Activated CD8-positive, alpha-beta T cell treated with anti-CD3 and anti-CD28 coated beads, Interleukin-2, amount 10 ng/mL, durations not matched to agents 7 days and 5 days (primary cell): ENCODE measurements at regions not wholly inside any gene's neighbourhood (a gene's known extent, or its start where the extent isn't known, plus 50 kb on each side); places are given as distances from the start of the nearest gene placed in this dataset.

Experiments
- ATAC-seq: fragments of 150-1000 bp; cut with Tn5 transposase; one replicate; pipeline ENCODE4 v1.10.0; 2021; ENCODE audit warnings: moderate library complexity
- CTCF ChIA-PET: fragments of 350-600 bp; sonication (Branson Sonifier 250); formaldehyde crosslinking; loops from one replicate; lab custom pipeline; 2021; ENCODE audit warnings: antibody characterized with exemption; lab: Charles Lee
- POLR2A ChIA-PET: fragments of 350-600 bp; sonication (Branson Sonifier 250); formaldehyde crosslinking; loops from one replicate; lab custom pipeline; 2021; ENCODE audit warnings: antibody characterized with exemption; lab: Charles Lee
- DNase-seq: peaks from one replicate; pipeline ENCODE4 v3.0.0-alpha.2; 2020
- H3K27ac Mint-ChIP-seq: one replicate; pipeline ENCODE4 v1.8.0; 2021; ENCODE audit warnings: mild to moderate bottlenecking, mixed read lengths
- H3K27me3 Mint-ChIP-seq: one replicate; pipeline ENCODE4 v1.8.0; 2021; ENCODE audit warnings: low read depth, mixed read lengths
- H3K36me3 Mint-ChIP-seq: one replicate; pipeline ENCODE4 v1.8.0; 2021; ENCODE audit warnings: low read depth, mixed read lengths
- H3K4me1 Mint-ChIP-seq: one replicate; pipeline ENCODE4 v1.8.0; 2021; ENCODE audit warnings: low read depth, mixed read lengths
- H3K4me3 Mint-ChIP-seq: one replicate; pipeline ENCODE4 v1.8.0; 2021; ENCODE audit warnings: mild to moderate bottlenecking, mixed read lengths
- H3K9me3 Mint-ChIP-seq: one replicate; pipeline ENCODE4 v1.8.0; 2022; ENCODE audit warnings: mixed read lengths; ENCODE audit not compliant: insufficient read depth

DNA sequence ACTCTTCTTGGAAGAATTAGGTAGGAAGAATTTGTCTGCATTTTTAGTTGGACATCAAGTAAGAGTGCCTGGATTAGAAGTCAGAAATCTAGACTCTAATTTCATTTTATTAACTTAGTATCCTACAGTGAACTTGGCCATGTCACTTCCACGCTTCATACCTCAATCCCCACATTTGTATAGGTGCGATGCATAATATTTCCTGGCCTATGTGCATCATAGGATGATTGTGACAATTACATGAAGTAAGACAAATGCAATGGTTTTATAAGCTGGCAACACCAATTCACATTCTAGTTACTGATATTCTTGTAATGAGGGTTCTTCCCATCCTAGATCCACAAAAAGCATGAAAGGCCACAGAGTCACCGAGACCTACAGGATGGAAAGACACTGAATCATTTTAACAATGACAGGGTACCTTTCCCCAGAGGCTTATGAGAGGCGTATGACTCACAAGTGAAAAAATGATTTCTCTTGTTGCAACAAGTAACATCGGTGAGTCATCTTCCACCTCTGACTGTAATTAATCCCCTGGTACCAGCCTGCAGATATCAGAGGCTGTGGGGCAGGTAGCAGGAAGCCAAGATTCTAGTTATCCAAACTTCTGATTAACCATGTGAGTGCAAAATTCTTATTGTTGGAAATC, 56.0 kb upstream of the OR5AK2 start:
- ATAC-seq (no peak), DNase-seq (no peak)
- Mint-ChIP-seq H3K36me3 (no peaks in the 10 kb centered on the region), H3K27me3 (no peaks in the 10 kb centered on the region), H3K9me3 (no peaks in the 10 kb centered on the region), H3K4me1 (no peaks in the 10 kb centered on the region), H3K4me3 (no peak overlapping the region), H3K27ac (no peak overlapping the region)
- ChIA-PET POLR2A (no interaction called here), CTCF (no interaction called here)

DNA sequence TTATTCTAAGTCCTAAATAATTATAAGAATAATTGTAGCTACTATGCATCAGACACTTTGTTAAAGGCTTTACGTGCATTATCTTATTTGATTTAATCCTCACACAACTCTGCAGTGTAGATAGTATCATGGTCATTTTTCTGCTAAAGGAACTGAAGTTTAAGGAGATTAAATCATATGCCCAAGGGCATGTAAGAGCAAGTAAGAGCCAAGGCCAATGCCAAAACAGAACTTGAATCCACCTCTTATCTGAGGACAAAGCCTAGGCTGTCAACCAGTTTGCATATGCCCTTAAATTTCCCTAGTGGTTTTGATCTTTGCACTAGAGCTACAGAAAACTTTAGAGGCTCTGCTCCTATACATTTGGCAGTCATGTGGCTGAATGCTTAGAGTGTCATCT, 65.6 kb upstream of the OR5AK2 start:
- ChIA-PET POLR2A (no interaction called here), CTCF (no interaction called here)
- no peaks in the 10 kb centered on the region for H3K27me3 Mint-ChIP-seq
- no peak overlapping the region for H3K4me3 Mint-ChIP-seq
- H3K4me1 Mint-ChIP-seq = no peaks in the 10 kb centered on the region
- no peak overlapping the region for H3K27ac Mint-ChIP-seq
- no peak for ATAC-seq
- DNase-seq = no peak
- no peaks in the 10 kb centered on the region for H3K9me3 Mint-ChIP-seq
- no peaks in the 10 kb centered on the region for H3K36me3 Mint-ChIP-seq

DNA sequence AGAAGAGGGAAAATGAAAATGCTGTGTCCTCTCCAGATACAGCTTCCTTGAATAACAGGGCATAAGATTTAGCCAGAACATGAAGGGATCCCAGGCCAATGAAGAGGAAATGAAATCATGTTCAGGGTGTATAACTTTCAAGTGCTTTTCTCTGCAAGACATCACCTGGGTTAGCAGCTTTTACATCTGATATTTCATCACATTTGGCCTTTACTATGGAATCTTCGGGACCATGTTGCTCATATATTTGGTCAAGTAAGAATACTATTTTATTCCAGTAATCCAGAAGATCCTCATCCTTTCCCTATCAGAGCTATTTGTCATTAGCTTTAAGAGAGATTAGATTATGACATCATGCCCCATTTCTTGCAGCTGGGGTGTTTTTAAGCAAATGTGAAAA, 66.3 kb upstream of the OR5AK2 start:
- no peak overlapping the region for H3K27ac Mint-ChIP-seq

DNA sequence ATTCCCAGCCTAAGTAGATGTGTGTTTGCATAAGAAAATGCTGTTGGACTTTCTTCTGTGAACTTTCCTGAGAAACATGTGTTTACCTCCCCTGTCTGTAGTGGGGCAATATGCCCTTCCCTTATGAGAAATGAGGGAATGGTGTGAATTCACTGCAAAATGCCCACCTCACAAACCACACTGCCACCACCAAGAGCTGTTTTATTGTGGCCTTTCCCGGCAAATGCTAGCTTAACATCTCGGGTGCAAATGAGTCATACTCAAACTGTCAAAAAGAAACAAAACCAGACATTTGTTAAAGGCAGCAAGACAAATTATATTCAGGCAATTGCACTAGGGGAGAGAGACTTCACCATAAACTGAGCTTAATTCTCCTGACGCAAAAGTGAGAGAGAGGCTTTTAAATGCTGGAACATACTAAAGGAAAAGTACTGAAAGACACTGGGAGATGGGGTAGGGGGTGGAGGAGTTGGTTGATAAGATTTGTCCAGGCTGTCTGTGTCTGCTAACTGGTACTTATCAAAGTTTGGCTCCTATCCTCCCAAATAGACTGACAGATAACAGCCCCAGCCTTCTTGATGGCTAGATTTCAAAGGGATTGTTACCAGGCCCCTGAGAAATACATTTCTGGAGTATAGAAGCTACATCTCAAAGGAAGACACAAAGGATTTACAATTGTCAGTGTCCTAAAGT, 70.9 kb upstream of the OR5AK2 start:
- CTCF ChIA-PET = no interaction called here
- ATAC-seq = no peak
- H3K4me3 Mint-ChIP-seq = no peak overlapping the region

More for the DNA sequence above, 66.3 kb upstream of the OR5AK2 start:
- Mint-ChIP-seq H3K27me3 (no peaks in the 10 kb centered on the region), H3K4me3 (no peak overlapping the region), H3K36me3 (no peaks in the 10 kb centered on the region), H3K4me1 (no peaks in the 10 kb centered on the region), H3K9me3 (no peaks in the 10 kb centered on the region)
- DNase-seq (no peak), ATAC-seq (no peak)
- CTCF ChIA-PET = no interaction called here
- POLR2A ChIA-PET = no interaction called here

DNA sequence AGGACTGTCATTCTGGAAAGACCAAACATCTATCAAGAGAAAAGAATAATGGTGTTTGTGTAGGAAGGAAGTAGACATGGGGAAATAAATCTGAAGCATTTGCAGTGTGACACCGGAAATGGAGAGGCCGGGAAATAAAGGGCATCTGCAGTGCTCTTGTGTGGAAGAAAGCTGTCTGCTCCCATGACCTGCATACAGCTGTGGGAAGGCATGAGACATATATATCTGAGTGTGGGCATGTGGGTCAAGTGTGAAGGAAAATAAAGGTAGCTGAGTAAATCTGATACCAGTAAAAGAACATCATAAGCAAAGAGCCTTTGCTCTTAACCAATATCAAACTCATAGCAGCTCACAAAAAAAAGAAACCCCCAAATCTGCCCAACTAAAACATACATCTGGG, 72.1 kb upstream of the OR5AK2 start:
- ChIA-PET POLR2A (no interaction called here), CTCF (no interaction called here)
- ATAC-seq (no peak), DNase-seq (no peak)
- H3K4me3 Mint-ChIP-seq = no peak overlapping the region
- no peaks in the 10 kb centered on the region for H3K9me3 Mint-ChIP-seq
- no peaks in the 10 kb centered on the region for H3K27me3 Mint-ChIP-seq
- H3K4me1 Mint-ChIP-seq = no peaks in the 10 kb centered on the region
- no peak overlapping the region for H3K27ac Mint-ChIP-seq
- H3K36me3 Mint-ChIP-seq = no peaks in the 10 kb centered on the region

More for the DNA sequence above, 70.9 kb upstream of the OR5AK2 start:
- Mint-ChIP-seq H3K27me3 (no peaks in the 10 kb centered on the region), H3K9me3 (no peaks in the 10 kb centered on the region), H3K27ac (no peak overlapping the region), H3K36me3 (no peaks in the 10 kb centered on the region), H3K4me1 (no peaks in the 10 kb centered on the region)
- DNase-seq = no peak
- POLR2A ChIA-PET = no interaction called here

DNA sequence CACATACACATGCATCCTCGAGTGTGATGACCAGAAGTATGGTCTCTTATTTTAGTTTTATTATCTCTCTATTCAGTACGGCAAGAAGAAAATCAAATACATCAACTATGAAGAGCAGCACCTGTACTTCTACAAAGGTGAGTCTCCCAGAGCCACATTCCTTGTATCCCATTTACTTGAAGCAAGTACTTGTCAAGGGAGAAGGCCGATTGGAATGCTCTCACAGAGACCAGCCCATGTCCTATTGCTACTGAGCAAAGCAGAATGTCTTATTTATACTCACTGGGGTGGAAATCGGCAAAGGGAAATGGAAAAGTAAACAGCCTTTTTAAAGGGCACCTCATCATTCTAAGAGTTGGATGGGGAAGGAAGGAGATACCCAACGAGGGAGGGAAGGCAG, 72.6 kb upstream of the OR5AK2 start:
- ChIA-PET POLR2A (no interaction called here), CTCF (no interaction called here)
- H3K4me1 Mint-ChIP-seq = no peaks in the 10 kb centered on the region
- DNase-seq (no peak), ATAC-seq (no peak)
- H3K27me3 Mint-ChIP-seq = no peaks in the 10 kb centered on the region
- no peaks in the 10 kb centered on the region for H3K9me3 Mint-ChIP-seq
- no peaks in the 10 kb centered on the region for H3K36me3 Mint-ChIP-seq
- H3K27ac Mint-ChIP-seq = no peak overlapping the region
- H3K4me3 Mint-ChIP-seq = no peak overlapping the region

DNA sequence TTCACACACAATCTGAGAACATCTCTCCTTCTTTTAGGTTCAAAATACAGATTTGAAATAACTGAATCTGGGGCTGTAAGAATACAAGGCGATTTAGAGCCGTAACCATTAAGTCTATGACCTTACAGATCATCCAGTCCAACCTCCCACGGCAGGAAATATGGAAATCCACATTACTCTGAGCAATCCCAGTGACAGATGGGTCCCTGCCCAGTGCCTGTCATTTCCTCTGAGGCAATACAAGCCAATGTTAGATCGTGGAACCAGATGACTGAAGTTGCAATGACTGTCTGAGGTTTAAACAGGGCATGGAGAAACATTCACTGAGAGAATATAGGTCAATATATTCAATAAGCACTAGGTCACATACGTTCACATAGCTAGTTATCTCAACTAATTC, 77.4 kb upstream of the OR5AK2 start:
- Mint-ChIP-seq H3K27ac (no peak overlapping the region), H3K36me3 (no peaks in the 10 kb centered on the region), H3K9me3 (no peaks in the 10 kb centered on the region), H3K27me3 (no peaks in the 10 kb centered on the region), H3K4me1 (no peaks in the 10 kb centered on the region), H3K4me3 (no peak overlapping the region)
- DNase-seq (no peak), ATAC-seq (no peak)
- ChIA-PET POLR2A (no interaction called here), CTCF (no interaction called here)

DNA sequence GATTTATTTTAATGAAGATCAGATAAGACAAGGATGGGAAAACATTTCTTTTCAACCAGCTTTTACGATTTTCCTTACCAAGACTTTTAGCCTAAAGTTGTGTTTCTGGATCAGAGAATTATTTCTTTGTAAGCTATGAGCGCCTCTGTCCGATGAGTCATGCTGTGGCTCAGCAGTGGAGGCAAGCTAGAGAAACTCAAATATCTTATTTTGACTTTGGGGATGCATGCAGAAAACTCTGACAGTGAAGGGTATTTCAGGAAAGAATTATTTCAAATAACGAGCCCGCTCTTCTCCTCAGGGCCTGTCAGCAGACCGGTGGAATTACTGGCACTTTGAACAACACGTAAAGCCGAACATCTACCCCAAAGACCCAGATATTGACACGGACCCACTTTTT, 77.9 kb upstream of the OR5AK2 start:
- CTCF ChIA-PET = no interaction called here
- no peak overlapping the region for H3K4me3 Mint-ChIP-seq
- H3K27me3 Mint-ChIP-seq = no peaks in the 10 kb centered on the region
- no peak for DNase-seq
- H3K27ac Mint-ChIP-seq = no peak overlapping the region
- no peaks in the 10 kb centered on the region for H3K36me3 Mint-ChIP-seq
- ATAC-seq = no peak
- POLR2A ChIA-PET = no interaction called here
- H3K9me3 Mint-ChIP-seq = no peaks in the 10 kb centered on the region
- H3K4me1 Mint-ChIP-seq = no peaks in the 10 kb centered on the region

DNA sequence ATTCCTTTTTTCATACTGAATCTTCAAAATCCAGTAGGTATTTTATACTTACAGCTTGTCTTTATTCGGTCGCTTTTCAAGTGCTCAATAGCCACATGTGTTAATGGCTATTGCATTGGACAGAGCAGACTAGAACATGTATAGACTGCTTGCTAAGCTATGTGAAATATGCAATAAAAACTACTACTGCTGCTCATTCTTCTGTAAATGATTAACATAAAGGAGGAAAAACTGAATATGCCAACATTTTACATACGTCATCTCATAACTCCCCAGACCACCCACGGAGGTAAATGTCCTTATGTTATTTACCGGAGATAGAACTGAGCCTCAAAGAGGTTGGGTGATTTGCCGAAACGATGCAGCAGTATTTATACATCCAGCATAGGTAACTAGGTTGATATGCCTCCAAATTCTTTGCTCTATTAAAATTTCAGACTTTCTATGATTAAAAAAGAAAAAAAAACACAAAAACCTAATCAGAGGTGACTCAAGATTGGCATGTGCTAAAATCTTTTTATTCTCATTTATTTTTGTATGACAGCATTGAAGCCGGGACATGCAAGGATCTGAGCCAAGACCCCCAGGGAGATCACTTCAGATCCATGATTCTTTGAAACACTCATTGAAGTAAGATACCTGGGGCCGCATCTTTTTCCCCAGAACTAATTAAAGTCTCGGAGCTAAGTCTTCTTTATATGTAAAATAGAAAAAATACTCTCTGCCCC, 78.5 kb upstream of the OR5AK2 start:
- CTCF ChIA-PET = no interaction called here
- H3K27me3 Mint-ChIP-seq = no peaks in the 10 kb centered on the region
- H3K27ac Mint-ChIP-seq = no peak overlapping the region
- no peaks in the 10 kb centered on the region for H3K4me1 Mint-ChIP-seq
- no peaks in the 10 kb centered on the region for H3K9me3 Mint-ChIP-seq
- no peak for DNase-seq
- no peak overlapping the region for H3K4me3 Mint-ChIP-seq
- ATAC-seq = no peak
- POLR2A ChIA-PET = no interaction called here
- no peaks in the 10 kb centered on the region for H3K36me3 Mint-ChIP-seq

DNA sequence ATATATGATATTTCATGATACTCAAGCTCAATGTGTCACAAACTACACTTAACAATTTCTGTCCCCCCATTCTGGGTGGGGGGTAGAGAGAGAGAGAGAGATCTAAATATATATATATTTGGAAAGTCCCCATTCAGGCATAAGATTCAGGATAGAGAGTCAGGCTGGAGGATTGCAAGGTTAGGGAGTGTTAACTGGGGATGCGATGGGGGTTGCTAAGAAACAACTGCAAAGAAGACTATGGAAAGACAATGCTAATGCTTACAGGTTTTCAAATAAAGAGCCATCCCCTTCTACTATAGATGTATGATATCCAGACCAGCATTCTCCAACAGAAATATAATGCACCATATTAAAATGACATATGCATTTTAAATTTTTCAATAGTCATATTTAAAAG, 79.2 kb upstream of the OR5AK2 start:
- H3K4me1 Mint-ChIP-seq = no peaks in the 10 kb centered on the region
- ChIA-PET CTCF (no interaction called here), POLR2A (no interaction called here)
- no peak overlapping the region for H3K4me3 Mint-ChIP-seq
- H3K9me3 Mint-ChIP-seq = no peaks in the 10 kb centered on the region
- DNase-seq (no peak), ATAC-seq (no peak)
- no peaks in the 10 kb centered on the region for H3K36me3 Mint-ChIP-seq
- no peaks in the 10 kb centered on the region for H3K27me3 Mint-ChIP-seq
- H3K27ac Mint-ChIP-seq = no peak overlapping the region

DNA sequence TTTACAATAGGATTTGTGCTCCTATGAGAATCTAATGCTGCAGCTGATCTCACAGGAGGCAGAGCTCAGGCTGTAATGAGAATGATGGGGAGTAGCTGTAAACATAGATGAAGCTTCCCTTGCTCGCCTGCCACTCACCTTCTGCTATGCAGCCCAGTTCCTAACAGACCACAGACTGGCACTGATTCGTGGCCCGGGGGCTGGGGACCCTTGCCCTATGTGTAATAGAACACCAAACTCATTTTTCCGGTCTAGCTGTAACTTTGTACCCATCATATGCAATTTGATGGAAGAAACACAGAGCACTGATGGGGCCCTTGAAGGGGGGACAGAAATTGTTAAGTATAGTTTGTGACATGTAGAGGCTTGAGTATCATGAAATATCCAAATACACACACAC, 79.6 kb upstream of the OR5AK2 start:
- Mint-ChIP-seq H3K4me3 (no peak overlapping the region), H3K36me3 (no peaks in the 10 kb centered on the region), H3K9me3 (no peaks in the 10 kb centered on the region), H3K4me1 (no peaks in the 10 kb centered on the region), H3K27me3 (no peaks in the 10 kb centered on the region), H3K27ac (no peak overlapping the region)
- CTCF ChIA-PET = no interaction called here
- ATAC-seq (no peak), DNase-seq (no peak)
- POLR2A ChIA-PET = no interaction called here

DNA sequence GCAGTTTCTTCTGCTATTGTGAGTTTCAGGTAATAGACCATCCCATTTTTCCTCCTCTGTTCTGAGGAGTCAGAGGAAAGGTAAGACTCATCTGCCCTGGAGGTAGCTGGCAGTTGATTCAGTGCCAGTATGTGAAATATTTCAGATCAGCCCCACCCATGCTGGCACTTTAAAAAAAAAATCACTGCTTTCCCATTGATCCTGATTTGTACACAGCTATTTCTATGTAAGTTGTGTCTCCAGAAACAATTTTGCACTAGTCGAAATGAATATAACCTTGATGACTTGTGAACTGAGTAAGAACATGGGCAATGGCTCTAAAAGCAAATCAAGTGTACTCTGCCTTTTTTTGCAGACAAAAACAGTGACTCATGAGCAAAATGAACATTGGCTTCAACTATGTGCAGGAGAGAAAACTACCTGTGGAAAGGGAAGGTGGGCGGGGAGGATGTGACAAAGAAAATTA, 82.0 kb upstream of the OR5AK2 start:
- Mint-ChIP-seq H3K27ac (no peak overlapping the region), H3K4me3 (no peak overlapping the region), H3K9me3 (no peaks in the 10 kb centered on the region), H3K36me3 (no peaks in the 10 kb centered on the region), H3K27me3 (no peaks in the 10 kb centered on the region), H3K4me1 (no peaks in the 10 kb centered on the region)
- ChIA-PET POLR2A (no interaction called here), CTCF (no interaction called here)
- DNase-seq (no peak), ATAC-seq (no peak)
